ENCODE measurements at regions not wholly inside any gene's neighbourhood (a gene's known extent, or its start where the extent isn't known, plus 50 kb on each side); places are given as distances from the start of the nearest gene placed in this dataset.

DNA sequence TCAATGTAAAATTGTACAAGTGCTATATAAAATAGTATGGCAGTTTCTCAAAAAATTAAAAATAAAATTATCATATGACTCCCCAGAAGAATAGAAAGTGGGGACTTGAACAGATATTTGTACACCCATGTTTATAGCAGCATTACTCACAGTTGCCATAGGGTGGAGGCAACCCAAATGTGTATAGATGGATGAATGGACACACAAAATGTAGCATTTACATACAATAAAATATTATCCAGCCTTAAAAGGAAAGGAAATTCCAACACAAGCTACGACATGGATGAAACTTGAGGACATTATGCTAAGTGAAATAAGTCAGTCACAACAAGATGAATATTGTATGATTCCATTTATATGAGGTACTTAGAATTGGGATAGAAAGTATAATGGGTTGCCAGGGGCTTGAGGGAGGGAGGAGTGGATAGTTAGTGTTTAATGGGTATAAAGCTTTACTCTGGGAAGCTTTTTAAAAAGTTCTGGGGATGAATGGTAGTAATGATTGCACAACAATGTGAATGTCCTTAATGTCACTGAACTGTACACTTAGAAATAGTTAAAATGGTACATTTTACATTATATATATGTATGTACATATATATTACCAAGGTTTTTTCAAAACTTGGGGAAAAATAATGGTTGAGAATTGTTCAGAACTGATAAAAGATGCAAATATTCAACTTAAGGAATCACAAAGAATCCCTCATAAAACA lies 53.0 kb upstream of the ADORA3 start:
- WGBS, 2 donors, result 74 to 86% methylated on average over 1 of the region's 1 CpG
- no peaks in the 10 kb centered on the region for H3K36me3 ChIP-seq
- H3K27me3 ChIP-seq, result no peaks in the 10 kb centered on the region
- H3K27ac ChIP-seq, result no peak overlapping the region
- H3K4me3 ChIP-seq, result no peak overlapping the region
- no peaks in the 10 kb centered on the region for H3K9me3 ChIP-seq
- intact Hi-C loops (cut with DNase I), result no loop called here
- DNase-seq, result no peak
- TF ChIP-seq POLR2A (IDR thresholded peaks at IDR 0.05) (no peak), EP300 (IDR thresholded peaks at IDR 0.05) (no peak), POLR2AphosphoS5 (IDR thresholded peaks at IDR 0.05) (no peak), CTCF (IDR thresholded peaks at IDR 0.05) (no peak)
- peaks cover 0 to 29% (median 18%) of the 10 kb centered on the region in 4 donors for H3K4me1 ChIP-seq

DNA sequence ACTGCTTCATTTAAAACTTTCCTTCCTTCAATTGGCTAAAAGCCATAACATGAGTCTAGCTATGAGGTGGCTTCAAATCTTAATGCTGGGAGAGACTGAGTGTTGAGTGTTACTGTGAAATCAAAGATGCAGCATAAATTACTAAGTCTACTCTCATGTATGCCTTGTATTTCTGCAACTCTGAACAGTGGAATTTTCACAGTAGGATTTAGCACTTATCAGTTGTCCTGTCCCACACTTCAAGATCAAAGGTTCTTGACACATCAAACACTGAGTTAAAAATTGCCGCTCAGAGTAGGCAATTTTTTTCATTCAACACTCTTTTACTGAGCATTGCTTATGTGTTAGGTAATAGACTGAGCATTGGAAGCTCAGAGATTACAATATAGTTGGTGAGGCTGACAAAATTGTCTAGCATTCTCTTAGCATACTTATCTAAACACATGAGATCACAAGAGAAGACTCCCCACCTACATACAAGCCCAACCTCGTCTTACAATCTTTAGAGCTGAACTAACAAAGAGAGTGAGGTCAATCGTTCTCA lies 56.4 kb upstream of the ADORA3 start:
- peak overlapping the region in 2 of 4 donors; percentile 37 to 48 for H3K27ac ChIP-seq
- no peaks in the 10 kb centered on the region for H3K9me3 ChIP-seq
- TF ChIP-seq EP300 (IDR thresholded peaks at IDR 0.05) (no peak), POLR2A (IDR thresholded peaks at IDR 0.05) (no peak), POLR2AphosphoS5 (IDR thresholded peaks at IDR 0.05) (no peak), CTCF (IDR thresholded peaks at IDR 0.05) (no peak)
- H3K27me3 ChIP-seq, result no peaks in the 10 kb centered on the region
- peaks cover 0 to 25% (median 14%) of the 10 kb centered on the region in 4 donors for H3K4me1 ChIP-seq
- no peak overlapping the region for H3K4me3 ChIP-seq
- no peaks in the 10 kb centered on the region for H3K36me3 ChIP-seq
- no peak for DNase-seq
- 45 to 71% methylated on average over 3 of the region's 3 CpGs for WGBS, 2 donors
- intact Hi-C loops (cut with DNase I), result no loop called here

DNA sequence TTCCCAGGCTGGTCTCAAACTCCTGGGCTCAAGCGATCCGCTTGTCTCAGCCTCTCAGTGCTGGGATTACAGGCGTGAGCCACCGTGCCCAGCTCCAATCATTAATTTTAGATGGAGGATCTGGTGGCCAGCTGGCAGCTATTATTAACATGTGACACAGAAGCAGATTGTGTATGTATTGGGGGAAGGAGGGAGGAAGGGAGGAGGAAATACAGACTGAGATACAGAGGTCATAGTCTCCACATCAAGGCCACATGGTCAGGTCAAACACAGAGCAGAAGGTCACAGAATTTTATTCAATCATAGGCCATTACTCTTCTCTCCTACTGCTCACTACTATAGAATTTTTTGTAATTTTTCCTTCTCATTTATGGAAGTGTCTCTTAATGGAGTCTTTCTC lies 57.9 kb upstream of the ADORA3 start:
- Histone ChIP-seq H3K27ac (no peak overlapping the region), H3K36me3 (no peaks in the 10 kb centered on the region), H3K27me3 (no peaks in the 10 kb centered on the region), H3K4me1 (peaks cover 0 to 39% (median 28%) of the 10 kb centered on the region in 4 donors), H3K4me3 (no peak overlapping the region), H3K9me3 (no peaks in the 10 kb centered on the region)
- no peak for DNase-seq
- intact Hi-C loops (cut with DNase I), result no loop called here
- TF ChIP-seq EP300 (IDR thresholded peaks at IDR 0.05) (no peak), POLR2A (IDR thresholded peaks at IDR 0.05) (no peak), CTCF (IDR thresholded peaks at IDR 0.05) (no peak), POLR2AphosphoS5 (IDR thresholded peaks at IDR 0.05) (no peak)
- WGBS, 2 donors, result 90 to 94% methylated on average over 4 of the region's 4 CpGs

DNA sequence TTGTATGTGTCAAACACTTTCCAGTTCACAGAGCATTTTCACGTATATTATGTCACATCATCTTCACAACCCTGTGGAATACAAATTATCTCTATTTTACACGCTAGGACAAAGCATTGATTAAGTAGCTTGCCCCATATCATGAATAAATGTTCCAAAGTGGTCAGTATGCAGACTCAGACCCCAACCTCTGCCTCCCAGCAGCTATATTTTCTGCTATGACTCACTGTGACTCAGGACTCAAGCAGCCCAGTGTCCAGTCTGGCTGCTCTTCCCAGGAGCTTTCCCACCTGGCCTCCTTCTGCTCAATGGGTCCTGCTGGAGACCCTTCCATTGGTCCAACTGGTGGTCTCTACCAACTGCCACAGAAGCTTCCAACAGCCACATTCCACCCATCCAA lies 56.0 kb upstream of the RAP1A start:
- Histone ChIP-seq H3K27ac (peak overlapping the region in 3 of 4 donors; percentile 45 to 75 (median 75)), H3K9me3 (no peaks in the 10 kb centered on the region), H3K4me1 (peaks cover 0 to 39% (median 28%) of the 10 kb centered on the region in 4 donors), H3K4me3 (no peak overlapping the region), H3K36me3 (no peaks in the 10 kb centered on the region), H3K27me3 (no peaks in the 10 kb centered on the region)
- TF ChIP-seq EP300 (IDR thresholded peaks at IDR 0.05), result no peak
- TF ChIP-seq POLR2A (IDR thresholded peaks at IDR 0.05), result no peak
- TF ChIP-seq POLR2AphosphoS5 (IDR thresholded peaks at IDR 0.05), result no peak
- no peak for TF ChIP-seq CTCF (IDR thresholded peaks at IDR 0.05)
- no peak for DNase-seq
- intact Hi-C loops (cut with DNase I), result no loop called here
- WGBS, 2 donors, result 49 to 68% methylated on average over 2 of the region's 2 CpGs
